Calu3 (cell line): ENCODE measurements at regions not wholly inside any gene's neighbourhood (a gene's known extent, or its start where the extent isn't known, plus 50 kb on each side); places are given as distances from the start of the nearest gene placed in this dataset.

Experiments
- BruUV-seq: library from RNA; stranded (reverse); fragments of 400-500 nt; replicated peaks from 2 replicates; lab custom pipeline; 2021; lab: Mats Ljungman, UMichigan
- CTCF ChIA-PET: fragments of 300-600 bp; sonication (Branson Sonifier 250); formaldehyde crosslinking; loops from one replicate; lab custom pipeline; 2022; ENCODE audit warnings: antibody characterized with exemption; lab: Charles Lee
- DNase-seq: peaks from one replicate; pipeline ENCODE4 v3.0.0; 2022
- H3K27ac Mint-ChIP-seq: one replicate; pipeline ENCODE4 v1.8.0; 2022; ENCODE audit warnings: mixed read lengths; ENCODE audit not compliant: unreplicated experiment
- H3K27me3 Mint-ChIP-seq: one replicate; pipeline ENCODE4 v1.8.0; 2022; ENCODE audit warnings: mixed read lengths; ENCODE audit not compliant: unreplicated experiment
- H3K36me3 Mint-ChIP-seq: one replicate; pipeline ENCODE4 v1.8.0; 2022; ENCODE audit warnings: mild to moderate bottlenecking, moderate library complexity, mixed read lengths; ENCODE audit not compliant: insufficient read depth, unreplicated experiment
- H3K4me1 Mint-ChIP-seq: one replicate; pipeline ENCODE4 v1.8.0; 2022; ENCODE audit warnings: mild to moderate bottlenecking, low read depth, mixed read lengths; ENCODE audit not compliant: unreplicated experiment
- H3K4me3 Mint-ChIP-seq: one replicate; pipeline ENCODE4 v1.8.0; 2022; ENCODE audit warnings: mild to moderate bottlenecking, low read depth, moderate library complexity, mixed read lengths; ENCODE audit not compliant: unreplicated experiment
- H3K9me3 Mint-ChIP-seq: one replicate; pipeline ENCODE4 v1.8.0; 2022; ENCODE audit warnings: low read depth, mixed read lengths; ENCODE audit not compliant: unreplicated experiment
- CTCF ChIP-seq: fragments of 200-600 bp; IDR thresholded peaks from one replicate; pipeline ENCODE4 v1.8.0; 2022; ENCODE audit warnings: antibody characterized with exemption; ENCODE audit not compliant: unreplicated experiment
- intact Hi-C: fragments of 100-400 bp; cut with micrococcal nuclease; formaldehyde crosslinking; loops from one replicate; pipeline ENCODE4 v1.10.0; 2022; ENCODE audit not compliant: unreplicated experiment

- CTCF ChIA-PET: no interaction called here
- no peak for TF ChIP-seq CTCF
- Mint-ChIP-seq H3K36me3 (no peaks in the 10 kb centered on the region), H3K27ac (no peak overlapping the region), H3K9me3 (no peaks in the 10 kb centered on the region), H3K4me3 (no peak overlapping the region), H3K27me3 (peaks cover 41% of the 10 kb centered on the region), H3K4me1 (no peaks in the 10 kb centered on the region)
- no peak for DNase-seq
- intact Hi-C loops: no loop called here
- no TSS peak for BruUV-seq
These were observed 203.4 kb upstream of the GPR26 start for GRCh38 chr10:123462756-123463155.

GRCh38 chr10:123463181-123463580 lies 203.0 kb upstream of the GPR26 start:
- CTCF ChIA-PET: no interaction called here
- no peaks in the 10 kb centered on the region for H3K36me3 Mint-ChIP-seq
- intact Hi-C loops: no loop called here
- H3K4me3 Mint-ChIP-seq: no peak overlapping the region
- TF ChIP-seq CTCF: no peak
- DNase-seq: no peak
- peaks cover 36% of the 10 kb centered on the region for H3K27me3 Mint-ChIP-seq
- H3K4me1 Mint-ChIP-seq: no peaks in the 10 kb centered on the region
- H3K27ac Mint-ChIP-seq: no peak overlapping the region
- no peaks in the 10 kb centered on the region for H3K9me3 Mint-ChIP-seq
- BruUV-seq: no TSS peak

- no peak for TF ChIP-seq CTCF
- no peaks in the 10 kb centered on the region for H3K9me3 Mint-ChIP-seq
- no peaks in the 10 kb centered on the region for H3K36me3 Mint-ChIP-seq
- CTCF ChIA-PET: no interaction called here
- BruUV-seq: no TSS peak
- no peak for DNase-seq
- no peaks in the 10 kb centered on the region for H3K4me1 Mint-ChIP-seq
- no peak overlapping the region for H3K4me3 Mint-ChIP-seq
- H3K27me3 Mint-ChIP-seq: peaks cover 31% of the 10 kb centered on the region
- H3K27ac Mint-ChIP-seq: no peak overlapping the region
- intact Hi-C loops: no loop called here
These were observed 202.5 kb upstream of the GPR26 start for GRCh38 chr10:123463698-123464097.

- intact Hi-C loops: no loop called here
- CTCF ChIA-PET: no interaction called here
- no peak overlapping the region for H3K4me3 Mint-ChIP-seq
- H3K9me3 Mint-ChIP-seq: no peaks in the 10 kb centered on the region
- no peaks in the 10 kb centered on the region for H3K4me1 Mint-ChIP-seq
- H3K27me3 Mint-ChIP-seq: peaks cover 28% of the 10 kb centered on the region
- no peak overlapping the region for H3K27ac Mint-ChIP-seq
- DNase-seq: no peak
- H3K36me3 Mint-ChIP-seq: no peaks in the 10 kb centered on the region
- no peak for TF ChIP-seq CTCF
- no TSS peak for BruUV-seq
These were observed 201.5 kb upstream of the GPR26 start for GRCh38 chr10:123464430-123465323.
